GM19395 (cell line): ENCODE measurements at regions not wholly inside any gene's neighbourhood (a gene's known extent, or its start where the extent isn't known, plus 50 kb on each side); places are given as distances from the start of the nearest gene placed in this dataset.
"Not testable (repeated sequence)": the region's sequence is repeated elsewhere in the genome, so short reads cannot be mapped to it uniquely, and the experiment has no call there.

Source experiments
- ATAC-seq: cut with Tn5 transposase; IDR thresholded peaks from one replicate; pipeline ENCODE4 v1.9.1; 2021; ENCODE audit warnings: mild to moderate bottlenecking, moderate library complexity; ENCODE audit not compliant: unreplicated experiment

DNA sequence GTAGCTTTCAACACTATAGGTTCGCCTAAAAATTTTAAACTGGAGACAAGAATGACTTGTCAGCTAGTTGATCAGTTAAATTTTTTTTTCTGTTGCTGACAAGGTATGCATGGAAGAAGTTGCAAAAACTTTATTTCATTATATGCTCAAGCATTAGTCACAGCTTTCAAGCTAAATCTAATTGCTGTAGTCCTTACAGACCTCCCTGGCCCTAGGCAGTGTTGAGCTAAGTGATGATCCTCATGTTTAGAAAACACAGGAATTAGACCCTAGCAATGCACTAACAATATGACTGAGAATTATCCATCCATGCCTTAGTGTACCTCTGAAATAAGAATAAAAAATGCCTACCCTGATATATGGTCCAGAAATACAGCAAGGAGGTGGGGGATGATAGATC, 253.4 kb downstream of the SP3 start:
- no peak for ATAC-seq

DNA sequence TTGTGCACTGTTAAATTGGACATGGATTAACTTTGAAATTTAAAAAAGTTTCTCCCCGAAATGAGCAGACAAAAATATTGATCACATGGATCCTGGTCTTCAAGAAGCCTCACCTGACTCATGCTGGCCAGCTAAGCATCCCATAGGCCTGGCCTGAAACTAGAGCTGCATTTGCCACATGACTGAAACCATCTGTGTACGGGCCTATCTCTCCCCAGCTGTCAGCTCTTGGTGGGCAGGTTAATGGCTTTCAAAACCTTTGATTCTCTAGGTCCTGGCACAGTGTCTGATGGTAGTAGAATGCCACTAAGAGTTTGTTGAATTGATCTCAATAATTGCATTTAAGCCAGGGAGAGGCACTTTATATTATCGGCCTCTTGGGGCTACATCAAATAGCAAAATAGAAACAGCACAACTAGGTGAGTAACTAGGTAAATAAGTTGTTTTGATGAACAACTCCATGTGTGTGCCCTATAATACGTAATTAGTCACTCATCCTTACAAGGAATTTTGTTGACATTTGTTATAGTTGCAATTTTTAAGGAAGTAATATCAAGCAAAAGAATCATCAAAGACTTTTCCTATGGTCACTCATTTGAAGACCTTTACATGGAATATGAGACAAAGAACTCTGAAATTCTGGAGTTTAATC, 251.1 kb downstream of the SP3 start:
- no peak for ATAC-seq

DNA sequence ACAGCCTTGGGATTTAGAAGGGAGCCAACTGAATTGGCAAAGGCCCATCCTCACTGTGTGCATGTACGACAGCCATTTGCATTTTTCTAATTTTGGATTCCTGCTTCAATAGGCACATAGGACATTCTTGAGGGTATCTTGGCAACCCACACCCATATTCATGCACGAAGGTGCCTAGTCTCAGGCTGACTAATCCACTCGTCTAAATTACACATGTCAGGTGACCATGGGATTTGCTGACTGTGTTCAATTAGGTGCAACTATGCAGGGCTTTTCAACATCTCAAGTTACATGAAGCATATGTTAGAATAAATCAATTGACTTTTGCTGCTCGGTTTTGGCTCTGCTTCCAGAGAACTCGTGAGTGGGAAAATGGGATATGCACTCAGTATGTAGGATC, 249.7 kb downstream of the SP3 start:
- no peak for ATAC-seq

DNA sequence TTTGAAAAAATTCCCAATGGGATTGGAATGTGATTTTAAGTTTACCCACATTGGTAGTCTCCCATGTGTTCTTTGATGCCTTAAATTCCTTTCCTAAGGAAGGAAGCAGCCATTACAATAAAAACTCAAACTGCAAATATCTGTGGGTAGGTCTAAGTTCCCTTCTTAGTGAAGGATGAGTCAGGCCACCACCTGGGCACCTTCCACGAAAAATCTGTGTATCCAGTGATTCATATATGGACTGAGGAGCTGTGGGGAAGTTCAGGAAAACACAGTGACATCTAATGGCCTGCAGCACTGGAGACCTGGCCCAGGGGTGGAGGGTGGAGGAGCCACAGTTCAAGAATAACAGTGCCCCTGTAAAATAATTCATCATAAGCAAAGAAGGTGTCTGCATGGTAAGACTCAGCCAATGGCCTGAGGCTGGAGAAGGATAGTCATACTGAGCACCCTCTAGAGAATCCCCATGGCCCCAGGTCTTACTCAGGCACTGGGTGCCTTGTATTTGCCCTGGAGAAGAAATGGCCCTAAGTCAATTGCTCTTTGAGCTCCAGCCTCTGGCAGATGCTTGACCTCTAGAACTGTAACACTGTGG, 248.6 kb downstream of the SP3 start:
- no peak for ATAC-seq

DNA sequence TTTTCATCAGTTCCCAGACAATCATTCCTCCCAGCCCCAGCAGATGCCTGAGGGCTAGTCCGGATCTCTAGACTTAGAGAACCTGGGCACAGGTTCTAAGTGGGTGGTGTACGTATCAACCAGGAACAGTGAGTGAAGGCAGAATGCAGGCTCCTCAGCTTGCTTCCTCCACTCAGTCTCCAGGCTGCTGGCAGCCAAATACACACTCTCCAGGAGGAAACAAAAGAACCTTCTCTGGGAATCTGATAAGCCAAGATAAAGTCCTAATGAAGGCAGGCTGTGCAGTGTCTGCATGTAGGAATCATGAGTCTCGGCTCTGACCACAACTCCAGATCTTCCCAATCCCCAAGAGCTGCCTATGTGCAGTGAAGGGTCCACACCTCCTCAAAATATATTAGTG, 245.7 kb downstream of the SP3 start:
- ATAC-seq: no peak

DNA sequence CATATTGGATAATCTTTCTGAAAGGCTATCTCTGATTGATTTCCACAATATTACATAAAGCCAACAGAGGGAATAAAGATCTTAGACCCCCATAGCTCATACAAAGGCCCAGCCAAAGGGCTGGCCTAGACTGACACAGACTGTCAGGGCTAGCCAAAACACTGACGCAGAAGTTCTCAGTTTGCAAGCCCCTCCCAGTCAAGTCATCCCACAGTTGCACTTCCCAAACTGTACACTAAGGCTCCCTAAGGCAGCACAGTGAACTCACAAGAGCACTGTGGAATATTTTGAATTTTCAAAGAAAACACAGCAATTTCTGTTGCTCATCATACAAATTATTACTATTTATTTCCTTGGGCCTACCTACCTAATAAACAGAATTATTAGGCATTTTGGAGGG, 244.9 kb downstream of the SP3 start:
- no peak for ATAC-seq

DNA sequence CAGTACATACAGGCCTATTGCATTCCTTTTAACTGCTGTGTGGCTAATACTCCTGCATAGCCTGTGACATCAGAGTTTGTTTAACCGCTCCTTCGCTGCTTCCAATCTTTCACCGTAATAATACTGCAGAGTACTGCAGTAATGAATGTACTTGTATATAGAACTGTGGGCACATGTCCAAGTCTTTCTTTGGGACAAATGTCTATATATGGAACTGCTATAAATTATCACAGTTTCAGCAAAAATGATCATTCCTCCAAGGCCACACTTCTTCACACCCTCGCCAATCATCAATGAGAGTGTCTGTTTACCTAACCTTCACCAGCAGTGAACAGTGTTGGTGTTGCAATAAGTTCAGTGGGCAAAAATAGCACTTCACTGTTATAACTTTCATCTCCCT, 230.4 kb downstream of the SP3 start:
- ATAC-seq: no peak

DNA sequence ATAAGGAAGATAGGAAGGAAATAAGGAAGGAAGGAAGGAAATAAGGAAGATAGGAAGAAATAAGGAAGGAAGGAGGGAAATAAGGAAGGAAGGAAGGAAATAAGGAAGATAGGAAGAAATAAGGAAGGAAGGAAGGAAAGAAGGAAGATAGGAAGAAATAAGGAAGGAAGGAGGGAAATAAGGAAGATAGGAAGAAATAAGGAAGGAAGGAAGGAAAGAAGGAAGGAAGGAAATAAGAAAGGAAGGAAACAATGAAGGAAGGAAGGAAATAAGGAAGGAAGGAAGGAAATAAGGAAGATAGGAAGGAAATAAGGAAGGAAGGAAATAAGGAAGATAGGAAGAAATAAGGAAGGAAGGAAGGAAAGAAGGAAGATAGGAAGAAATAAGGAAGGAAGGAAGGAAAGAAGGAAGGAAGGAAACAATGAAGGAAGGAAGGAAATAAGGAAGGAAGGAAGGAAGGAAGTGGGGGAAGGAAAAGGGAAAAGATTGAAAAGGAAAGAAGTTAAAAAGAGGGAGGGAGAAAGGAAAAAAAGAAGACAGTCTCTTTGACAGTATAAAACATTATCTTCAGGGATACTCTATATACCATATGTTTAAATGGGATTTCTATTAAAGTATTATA, 227.1 kb downstream of the SP3 start:
- ATAC-seq: not testable (repeated sequence)

DNA sequence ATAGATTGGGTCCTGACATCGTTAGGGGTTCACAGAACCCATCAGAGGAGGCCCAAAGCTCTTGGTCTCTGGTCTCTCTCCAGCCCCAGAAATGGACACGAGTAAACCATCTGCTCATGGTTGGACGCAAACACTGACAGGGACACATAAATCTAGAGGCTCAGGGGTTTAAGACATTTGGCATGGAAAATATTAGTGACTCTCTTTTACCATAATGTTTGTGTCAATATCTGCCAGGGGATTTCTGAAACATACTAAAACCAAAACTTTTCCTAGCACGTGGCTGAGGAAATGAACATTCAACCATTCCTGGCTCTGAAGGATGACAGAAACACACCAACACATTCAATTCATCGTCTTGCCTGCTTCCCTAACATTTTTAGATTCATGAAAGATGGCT, 226.2 kb downstream of the SP3 start:
- no peak for ATAC-seq

DNA sequence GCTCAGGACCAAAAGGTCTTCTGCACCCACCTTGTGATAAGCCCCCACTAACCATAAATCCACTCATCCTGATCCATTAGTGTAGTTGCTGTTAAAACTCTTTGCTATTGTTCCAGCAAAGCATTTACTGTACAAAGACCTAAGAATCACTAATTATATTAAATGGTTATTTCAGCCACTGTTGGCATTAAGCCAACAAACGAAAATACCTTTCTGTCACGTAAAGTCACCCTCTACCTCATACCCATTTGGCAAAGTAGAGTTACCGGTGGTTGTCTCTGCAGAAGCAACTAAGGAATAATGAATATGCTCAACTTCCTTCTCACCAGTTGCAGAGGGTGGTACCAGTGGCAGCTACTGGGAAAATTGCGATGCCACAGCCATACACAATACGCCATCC, 224.5 kb downstream of the SP3 start:
- no peak for ATAC-seq

DNA sequence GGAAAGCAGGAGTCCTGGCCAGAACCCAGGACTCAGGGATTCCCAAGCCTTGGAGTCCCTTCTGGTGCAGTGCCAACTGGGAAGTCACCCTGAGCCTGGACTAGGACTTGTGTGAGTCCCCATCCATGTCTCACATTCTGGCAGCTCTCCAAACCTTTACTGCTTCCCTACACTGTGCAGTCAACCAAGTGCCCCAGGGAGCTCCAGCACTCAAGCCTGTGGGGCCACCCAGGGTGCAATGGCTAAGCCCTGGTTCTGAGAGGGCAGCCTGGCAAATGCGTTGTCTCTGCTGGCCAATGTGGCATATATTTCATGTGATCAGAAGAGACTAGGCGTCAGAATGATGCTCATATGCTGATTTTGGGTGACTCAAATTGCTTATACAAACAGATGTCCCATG, 223.4 kb downstream of the SP3 start:
- ATAC-seq: no peak

DNA sequence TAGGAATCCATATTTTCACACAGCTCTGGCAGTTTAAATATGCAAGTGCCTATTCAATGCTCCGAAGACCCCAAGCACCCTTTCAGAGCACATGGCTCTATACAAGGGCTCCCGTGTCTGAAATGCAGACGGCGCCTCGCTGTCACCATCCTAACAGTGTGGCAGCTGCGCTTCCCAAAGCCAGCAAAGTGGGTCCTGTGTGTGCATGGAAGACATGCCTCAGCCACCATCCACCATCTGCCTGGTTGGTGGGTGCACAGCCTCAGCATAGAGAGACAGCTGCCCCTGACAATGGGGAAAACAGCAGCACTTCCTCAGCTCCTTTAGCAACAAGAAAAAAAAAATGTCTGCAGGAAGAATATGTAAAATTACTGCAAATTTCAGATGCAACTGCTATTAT, 218.1 kb downstream of the SP3 start:
- no peak for ATAC-seq

DNA sequence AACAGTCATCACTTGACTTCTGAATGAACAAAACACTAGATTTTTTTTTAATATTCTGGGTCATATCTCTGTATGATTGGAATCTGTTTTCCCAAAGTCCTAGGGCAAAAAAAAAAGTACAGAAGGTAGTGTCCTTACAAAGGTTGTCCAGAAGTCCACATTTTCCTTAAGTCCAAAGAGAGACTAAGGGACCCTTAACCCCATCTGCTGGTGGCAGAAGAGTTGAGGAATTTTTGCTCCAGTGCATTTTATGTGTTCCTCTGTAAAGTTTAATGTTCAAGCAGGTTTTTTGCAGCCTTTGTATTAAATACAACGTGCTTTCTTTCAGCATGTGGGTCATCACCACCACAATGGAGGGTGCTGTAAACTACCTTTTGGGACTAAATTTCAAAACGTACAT, 215.9 kb downstream of the SP3 start:
- ATAC-seq: no peak

DNA sequence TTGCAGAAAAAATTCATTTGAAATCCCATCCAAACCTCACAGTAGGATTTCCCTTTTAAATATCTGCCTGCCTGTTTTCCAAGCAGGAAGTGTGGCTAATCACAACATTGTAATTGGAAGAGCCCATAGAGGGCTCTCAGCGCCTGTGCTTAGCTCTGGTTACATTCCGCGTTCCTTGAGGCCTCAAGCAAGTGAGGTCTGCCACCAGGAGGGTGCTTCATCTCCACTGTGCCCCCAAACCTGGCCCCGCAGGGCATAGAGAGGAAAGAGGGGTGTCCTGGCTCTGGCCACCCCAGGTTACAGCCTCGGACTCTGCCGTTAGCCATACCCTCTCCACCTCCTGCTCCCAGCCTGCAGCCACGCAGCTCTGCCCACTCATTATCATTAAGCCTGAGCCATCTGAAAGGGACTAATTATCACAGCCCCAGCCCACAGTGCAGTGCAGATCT, 214.8 kb downstream of the SP3 start:
- no peak for ATAC-seq

DNA sequence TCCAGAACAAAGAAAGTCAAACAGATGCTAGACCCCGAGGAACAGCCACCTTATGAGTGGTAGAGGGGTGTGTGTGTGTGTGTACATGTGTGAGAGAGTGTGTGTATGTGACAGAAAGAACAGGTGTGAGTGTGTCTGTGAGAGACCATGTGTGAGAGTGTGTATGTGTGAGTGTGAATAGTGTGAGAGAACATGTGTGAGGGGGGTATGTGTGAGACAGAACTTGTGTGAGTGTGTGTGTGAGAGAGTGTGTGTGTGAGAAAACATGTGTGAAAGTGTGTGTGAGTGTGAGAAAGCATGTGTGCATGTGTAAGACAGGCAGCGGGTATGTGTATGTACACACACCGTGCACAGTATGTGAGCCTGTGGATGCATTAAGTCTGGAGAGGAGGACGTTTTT, 214.3 kb downstream of the SP3 start:
- no peak for ATAC-seq

DNA sequence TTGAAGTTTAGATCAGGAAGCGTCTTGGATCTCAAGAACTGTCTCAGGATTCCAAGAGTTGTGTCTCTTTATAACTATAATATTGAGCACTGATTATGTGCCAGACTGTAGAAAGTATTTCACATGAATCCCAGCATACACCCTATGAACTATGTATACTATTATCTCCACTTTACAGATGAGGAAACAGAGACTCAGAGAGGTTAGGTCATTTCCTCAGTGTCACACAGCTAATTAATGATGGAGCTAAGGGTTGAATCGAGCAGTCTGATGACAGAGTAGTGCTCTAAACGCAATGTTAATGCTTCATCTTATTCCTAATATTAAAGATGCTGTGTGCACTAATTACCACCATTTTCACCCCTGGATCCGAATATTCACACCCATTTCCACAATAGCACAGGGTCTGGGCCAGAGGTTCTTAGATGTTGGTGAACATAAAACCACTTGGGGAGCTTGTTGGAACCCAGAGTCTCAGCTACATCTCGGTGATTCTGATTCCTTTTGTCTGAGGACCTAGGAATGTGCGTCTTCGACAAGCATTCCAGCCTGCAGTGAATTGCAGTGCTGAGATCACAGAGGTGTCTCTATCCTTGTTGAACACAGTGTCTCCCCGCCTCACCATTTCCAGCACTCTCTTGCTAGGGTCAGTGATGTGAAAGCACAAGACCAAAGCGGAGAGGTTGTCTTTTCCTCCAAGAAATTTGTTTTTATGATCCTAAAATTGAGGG, 213.8 kb downstream of the SP3 start:
- no peak for ATAC-seq

DNA sequence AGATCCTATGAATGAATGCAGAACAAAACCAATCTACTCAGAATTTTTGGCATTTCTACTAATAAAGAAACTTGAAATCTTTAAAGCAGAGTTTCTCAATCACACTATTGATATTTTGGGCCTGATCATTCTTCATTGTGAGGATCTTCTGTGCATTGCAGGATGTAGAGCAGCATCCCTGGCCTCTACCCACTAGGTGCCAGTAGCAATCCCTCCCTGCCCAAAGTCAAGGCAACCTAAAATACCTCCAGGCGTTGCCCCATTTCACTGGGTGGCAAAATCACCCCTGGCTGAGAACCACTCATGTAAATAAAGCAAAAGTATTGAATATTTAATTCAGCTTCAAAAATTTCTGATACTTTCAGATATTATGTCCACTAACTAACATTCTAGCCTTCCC, 213.0 kb downstream of the SP3 start:
- ATAC-seq: no peak

DNA sequence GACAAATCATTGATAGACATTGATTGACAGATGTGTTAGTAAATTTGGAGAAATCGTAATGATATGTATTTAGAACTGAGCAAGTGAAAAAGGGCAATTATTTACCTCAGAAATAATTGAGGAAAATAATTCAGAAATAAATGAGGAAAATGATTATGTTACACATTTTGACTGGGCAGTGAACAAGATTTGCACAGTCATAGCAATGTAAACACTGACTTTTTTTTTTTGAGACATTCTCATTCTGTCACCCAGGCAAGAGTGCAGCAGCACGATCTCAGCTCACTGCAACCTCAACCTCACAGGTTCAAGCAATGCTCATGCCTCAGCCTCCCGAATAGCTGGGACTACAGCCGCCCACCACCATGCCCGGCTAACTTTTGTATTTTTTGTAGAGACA, 211.7 kb downstream of the SP3 start:
- no peak for ATAC-seq

DNA sequence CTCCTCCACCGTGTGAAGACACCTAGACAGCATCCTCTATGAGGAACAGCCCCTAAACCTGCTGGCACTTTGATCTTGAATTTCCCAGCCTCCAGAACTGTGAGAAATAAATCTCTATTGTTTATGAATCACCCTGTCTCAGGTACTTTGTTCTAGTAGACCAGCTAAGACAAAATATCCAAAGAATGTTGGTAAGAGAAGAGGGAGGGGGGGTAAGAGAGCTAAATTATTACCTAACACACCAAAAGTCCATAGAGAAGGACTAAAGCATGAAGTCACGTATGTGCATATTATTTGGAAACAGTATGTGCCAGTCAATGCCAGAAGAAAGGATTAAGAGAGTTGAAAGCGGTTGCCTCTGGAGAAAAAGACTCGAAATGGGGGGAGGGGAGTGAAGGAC, 211.0 kb downstream of the SP3 start:
- no peak for ATAC-seq

DNA sequence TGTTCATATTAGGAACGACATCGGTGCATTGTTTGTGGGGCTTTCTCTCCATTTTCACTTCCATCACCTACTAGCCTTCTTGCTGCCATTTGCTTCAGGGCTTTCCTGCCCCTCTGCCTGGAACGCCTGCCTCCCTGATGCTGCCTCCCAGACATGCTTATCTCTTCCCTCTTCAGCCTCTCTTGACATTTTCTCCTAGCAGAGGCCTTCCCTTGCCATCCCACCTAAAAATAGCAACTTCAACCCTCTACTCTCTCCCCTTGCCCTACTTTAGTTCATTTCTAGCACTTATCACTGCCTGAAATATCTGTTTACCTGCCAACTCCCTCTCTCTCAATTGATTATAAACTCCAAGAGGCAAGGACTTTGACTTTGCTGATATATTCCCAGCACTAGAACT, 210.3 kb downstream of the SP3 start:
- no peak for ATAC-seq

DNA sequence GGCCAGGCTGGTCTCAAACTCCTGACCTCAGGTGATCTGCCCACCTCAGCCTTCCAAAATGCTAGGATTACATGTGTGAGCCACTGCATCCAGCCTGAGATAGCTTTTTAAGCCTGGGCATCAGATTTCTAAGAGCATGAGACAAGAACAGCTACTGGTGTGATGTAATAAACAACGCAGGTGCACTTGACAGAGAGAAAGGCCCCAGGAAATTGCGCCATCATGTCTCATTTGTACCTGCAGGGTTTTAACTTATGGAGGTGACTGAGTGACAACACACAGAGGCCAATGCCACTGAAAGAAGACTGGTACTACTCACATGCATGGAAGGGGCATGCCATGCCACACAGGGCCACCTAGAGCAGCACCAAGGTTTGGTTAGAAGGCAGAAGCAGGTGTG, 209.4 kb downstream of the SP3 start:
- ATAC-seq: no peak

DNA sequence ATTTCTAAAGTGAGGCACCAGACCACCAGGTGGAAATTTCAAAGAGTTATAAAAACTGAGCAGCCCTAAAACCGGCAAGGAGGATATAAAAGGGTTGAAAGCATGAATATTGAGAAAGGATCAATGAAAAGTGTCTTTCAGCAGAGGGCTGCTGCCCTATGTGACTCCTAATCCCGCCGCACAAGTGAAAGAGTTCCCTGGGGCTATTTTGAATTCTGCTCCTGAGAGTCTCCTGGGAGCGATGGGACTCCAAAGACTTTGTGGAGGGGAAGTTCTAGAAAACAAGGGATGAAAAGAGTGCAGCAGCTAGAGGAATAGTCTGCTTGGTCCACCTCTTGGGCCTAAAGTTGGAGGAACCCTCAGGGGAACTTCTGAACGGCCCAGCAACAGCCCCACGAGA, 205.2 kb downstream of the SP3 start:
- ATAC-seq: no peak
